ENCODE measurements at regions not wholly inside any gene's neighbourhood (a gene's known extent, or its start where the extent isn't known, plus 50 kb on each side); places are given as distances from the start of the nearest gene placed in this dataset.

- peaks cover 0 to 35% (median 4%) of the 10 kb centered on the region in 9 donors for H3K27me3 ChIP-seq
- H3K4me1 ChIP-seq, result peaks cover 0 to 6% (median 0%) of the 10 kb centered on the region in 12 donors
- intact Hi-C loops (cut with DNase I), result no loop called here
- TF ChIP-seq CTCF (IDR thresholded peaks at IDR 0.05) (no peak), POLR2A (IDR thresholded peaks at IDR 0.05) (no peak)
- no peak overlapping the region for H3K27ac ChIP-seq
- ATAC-seq (no peak), DNase-seq (no peak)
- H3K9me3 ChIP-seq, result no peaks in the 10 kb centered on the region
- H3K4me3 ChIP-seq, result no peak overlapping the region
- no peaks in the 10 kb centered on the region for H3K36me3 ChIP-seq
- 49 to 62% (median 53%) methylated on average over 5 of the region's 5 CpGs for WGBS, 4 donors
These were observed 218.5 kb upstream of the RPL38 start for GRCh38 chr17:73984941-73985340.

- DNase-seq (no peak), ATAC-seq (no peak)
- Histone ChIP-seq H3K4me3 (no peak overlapping the region), H3K27ac (no peak overlapping the region), H3K36me3 (no peaks in the 10 kb centered on the region), H3K27me3 (peaks cover 0 to 37% (median 5%) of the 10 kb centered on the region in 9 donors), H3K9me3 (no peaks in the 10 kb centered on the region), H3K4me1 (peaks cover 0 to 6% (median 0%) of the 10 kb centered on the region in 12 donors)
- intact Hi-C loops (cut with DNase I), result no loop called here
- TF ChIP-seq CTCF (IDR thresholded peaks at IDR 0.05) (no peak), POLR2A (IDR thresholded peaks at IDR 0.05) (no peak)
- WGBS, 4 donors, result 75 to 90% (median 82%) methylated on average over 8 to 11 of the region's 11 CpGs
These were observed 217.9 kb upstream of the RPL38 start for GRCh38 chr17:73985466-73986015.

- 78 to 86% (median 84%) methylated on average over 8 to 9 of the region's 9 CpGs for WGBS, 4 donors
- H3K9me3 ChIP-seq, result no peaks in the 10 kb centered on the region
- ATAC-seq (no peak), DNase-seq (no peak)
- H3K4me3 ChIP-seq, result no peak overlapping the region
- H3K27me3 ChIP-seq, result peaks cover 0 to 42% (median 11%) of the 10 kb centered on the region in 9 donors
- no peak overlapping the region for H3K27ac ChIP-seq
- H3K4me1 ChIP-seq, result peaks cover 0 to 6% (median 0%) of the 10 kb centered on the region in 12 donors
- no peak for TF ChIP-seq CTCF (IDR thresholded peaks at IDR 0.05)
- no peak for TF ChIP-seq POLR2A (IDR thresholded peaks at IDR 0.05)
- H3K36me3 ChIP-seq, result no peaks in the 10 kb centered on the region
- intact Hi-C loops (cut with DNase I), result no loop called here
These were observed 216.8 kb upstream of the RPL38 start for GRCh38 chr17:73986641-73987177.

GRCh38 chr17:73987395-73987794 lies 216.1 kb upstream of the RPL38 start:
- Histone ChIP-seq H3K27ac (no peak overlapping the region), H3K4me3 (no peak overlapping the region), H3K9me3 (no peaks in the 10 kb centered on the region), H3K4me1 (peaks cover 0 to 6% (median 0%) of the 10 kb centered on the region in 12 donors), H3K27me3 (peaks cover 0 to 41% (median 11%) of the 10 kb centered on the region in 9 donors), H3K36me3 (no peaks in the 10 kb centered on the region)
- no peak for DNase-seq
- ATAC-seq, result no peak
- TF ChIP-seq POLR2A (IDR thresholded peaks at IDR 0.05), result no peak
- intact Hi-C loops (cut with DNase I), result no loop called here
- WGBS, 4 donors, result 77 to 88% (median 83%) methylated on average over 5 to 9 of the region's 9 CpGs
